Common myeloid progenitor, CD34-positive (primary cell): ENCODE measurements at regions not wholly inside any gene's neighbourhood (a gene's known extent, or its start where the extent isn't known, plus 50 kb on each side); places are given as distances from the start of the nearest gene placed in this dataset.
"Not testable (repeated sequence)": the region's sequence is repeated elsewhere in the genome, so short reads cannot be mapped to it uniquely, and the experiment has no call there.

Source experiments
- CTCF ChIA-PET: fragments of 350-600 bp; sonication (Branson Sonifier 250); formaldehyde crosslinking; loops from one replicate; lab custom pipeline; 2021; ENCODE audit warnings: antibody characterized with exemption; lab: Charles Lee
- POLR2A ChIA-PET: fragments of 350-600 bp; sonication (Branson Sonifier 250); formaldehyde crosslinking; loops from one replicate; lab custom pipeline; 2021; ENCODE audit warnings: antibody characterized with exemption; lab: Charles Lee
- DNase-seq, 3 donors: peaks; one replicate each; pipeline versions ENCODE4 v3.0.0 to v3.0.0-alpha.2; 2013
- H3K27ac ChIP-seq, 2 experiments: 1 replicate in 1 of 2; 2 replicates in 1 of 2; pipeline ENCODE4 v1.7.0; 2013; ENCODE audit warnings: inconsistent platforms in 2 of 2, low read length in 2 of 2, mild to moderate bottlenecking in 2 of 2, low read depth in 1 of 2, moderate library complexity in 1 of 2; ENCODE audit not compliant: severe bottlenecking in 2 of 2, insufficient read depth in 1 of 2, poor library complexity in 1 of 2
- H3K27me3 ChIP-seq, 5 experiments: replicated peaks in 2 of 5; 1 replicate in 3 of 5; 2 replicates in 2 of 5; pipeline versions ENCODE4 v1.6.1 to v1.7.0; 2013; ENCODE audit warnings: low read length in 4 of 5, mild to moderate bottlenecking in 2 of 5, moderate library complexity in 2 of 5, inconsistent platforms in 1 of 5; ENCODE audit not compliant: insufficient read depth in 5 of 5, control insufficient read depth in 4 of 5
- H3K36me3 ChIP-seq, 4 experiments: 1 replicate in 2 of 4; 2 replicates in 2 of 4; pipeline versions ENCODE4 v1.6.1 to v1.7.0; 2013; ENCODE audit warnings: low read length in 3 of 4, control low read depth in 1 of 4, mild to moderate bottlenecking in 1 of 4; ENCODE audit not compliant: control insufficient read depth in 4 of 4, insufficient read depth in 4 of 4
- H3K4me1 ChIP-seq, 4 experiments: 1 replicate in 3 of 4; 2 replicates in 1 of 4; pipeline versions ENCODE4 v1.6.1 to v1.7.1; 2013; ENCODE audit warnings: low read length in 3 of 4, mild to moderate bottlenecking in 3 of 4, control low read depth in 1 of 4, inconsistent platforms in 1 of 4, moderate library complexity in 1 of 4; ENCODE audit not compliant: control insufficient read depth in 4 of 4, insufficient read depth in 4 of 4; ENCODE audit errors: control extremely low read depth in 1 of 4
- H3K4me3 ChIP-seq, 7 experiments: 1 replicate in 4 of 7; 2 replicates in 3 of 7; pipeline versions ENCODE4 v1.5.1 to v1.7.0; 2013; ENCODE audit warnings: mild to moderate bottlenecking in 7 of 7, low read length in 6 of 7, moderate library complexity in 6 of 7, inconsistent platforms in 2 of 7, low read depth in 2 of 7, control low read depth in 1 of 7; ENCODE audit not compliant: insufficient read depth in 4 of 7, control insufficient read depth in 1 of 7; ENCODE audit errors: extremely low read depth in 1 of 7
- H3K9me3 ChIP-seq, 5 experiments: 1 replicate in 4 of 5; 2 replicates in 1 of 5; pipeline versions ENCODE4 v1.6.1 to v1.7.1; 2013; ENCODE audit warnings: low read length in 4 of 5, mild to moderate bottlenecking in 2 of 5, inconsistent platforms in 1 of 5, low read depth in 1 of 5, moderate library complexity in 1 of 5; ENCODE audit not compliant: control insufficient read depth in 4 of 5, insufficient read depth in 2 of 5; ENCODE audit errors: control extremely low read depth in 1 of 5
- WGBS: methylation state at CpG from one replicate; pipeline ENCODE4 v1.1.5; 2013; ENCODE audit not compliant: insufficient coverage; 5-methylcytosine and 5-hydroxymethylcytosine counted together

DNA sequence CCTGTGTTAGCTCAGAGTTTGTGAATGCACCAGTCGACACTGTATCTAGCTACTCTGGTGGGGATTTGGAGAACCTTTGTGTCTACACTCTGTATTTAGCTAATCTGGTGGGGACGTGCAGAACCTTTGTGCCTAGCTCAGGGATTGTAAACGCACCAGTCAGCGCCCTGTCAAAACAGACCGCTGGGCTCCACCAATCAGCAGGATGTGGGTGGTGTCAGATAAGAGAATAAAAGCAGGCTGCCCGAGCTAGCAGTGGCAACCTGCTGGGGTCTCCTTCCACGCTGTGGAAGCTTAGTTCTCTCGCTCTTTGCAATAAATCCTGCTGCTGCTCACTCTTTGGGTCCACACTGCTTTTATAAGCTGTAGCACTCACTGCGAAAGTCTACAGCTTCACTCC lies 324.2 kb downstream of the RAD51AP2 start:
- ChIA-PET POLR2A (no interaction called here), CTCF (no interaction called here)
- no peak overlapping the region for H3K4me3 ChIP-seq
- no peaks in the 10 kb centered on the region for H3K4me1 ChIP-seq
- 87% methylated on average over 7 of the region's 9 CpGs for WGBS
- H3K27ac ChIP-seq: no peak overlapping the region
- no peak for DNase-seq
- H3K36me3 ChIP-seq: no peaks in the 10 kb centered on the region
- peaks cover 0 to 3% (median 0%) of the 10 kb centered on the region in 5 experiments for H3K9me3 ChIP-seq
- no peaks in the 10 kb centered on the region for H3K27me3 ChIP-seq

DNA sequence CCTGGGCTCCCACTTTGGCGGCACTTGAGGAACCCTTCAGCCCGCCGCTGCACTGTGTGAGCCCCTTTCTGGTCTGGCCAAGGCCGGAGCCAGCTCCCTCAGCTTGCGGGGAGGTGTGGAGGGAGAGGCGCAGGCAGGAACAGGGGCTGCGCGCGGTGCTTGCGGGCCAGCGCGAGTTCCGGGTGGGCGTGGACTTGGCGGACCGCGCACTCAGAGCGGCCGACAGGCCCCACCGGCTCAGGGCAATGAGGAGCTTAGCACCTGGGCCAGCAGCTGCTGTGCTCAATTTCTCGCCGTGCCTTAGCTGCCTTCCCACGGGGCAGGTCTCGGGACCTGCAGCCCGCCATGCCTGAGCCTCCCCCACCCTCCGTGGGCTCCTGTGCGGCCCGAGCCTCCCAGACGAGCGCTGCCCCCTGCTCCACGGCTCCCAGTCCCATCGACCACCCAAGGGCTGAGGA lies 324.8 kb downstream of the RAD51AP2 start:
- POLR2A ChIA-PET, H3K36me3 ChIP-seq, H3K27me3 ChIP-seq, DNase-seq, H3K9me3 ChIP-seq, CTCF ChIA-PET, H3K4me1 ChIP-seq, H3K4me3 ChIP-seq, H3K27ac ChIP-seq: not testable (repeated sequence)
- 100% methylated on average over 28 of the region's 32 CpGs for WGBS

GRCh38 chr2:17191223-17191622 lies 327.0 kb downstream of the RAD51AP2 start:
- ChIA-PET POLR2A (no interaction called here), CTCF (interaction anchor here (0.5 to 0.6 kb wide), 2 partner anchors 11 to 934 kb away, joined by 3 read pairs; no protein-coding TSS in a partner anchor)
- H3K4me3 ChIP-seq: no peak overlapping the region

DNA sequence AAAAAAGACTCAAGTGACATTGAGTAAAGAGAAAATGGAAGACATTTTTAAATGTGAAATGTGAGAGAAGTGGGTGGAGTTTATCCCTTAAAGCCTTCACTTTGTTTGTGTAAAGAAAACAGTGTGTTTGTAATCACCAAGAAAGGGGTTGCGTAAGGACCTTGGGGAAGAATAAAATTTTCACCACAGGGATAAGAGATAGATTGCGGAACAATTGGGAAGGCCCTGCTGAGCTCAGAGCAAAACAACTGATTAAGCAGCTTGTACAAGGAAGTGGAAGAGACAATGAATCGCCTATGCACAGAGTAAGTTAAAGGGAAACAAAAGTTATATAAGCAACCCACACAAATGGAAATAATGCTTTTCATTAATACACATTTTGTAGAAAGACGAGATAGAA lies 327.7 kb downstream of the RAD51AP2 start:
- H3K4me3 ChIP-seq: no peak overlapping the region
- WGBS: 100% methylated on average over 2 of the region's 4 CpGs
- no peaks in the 10 kb centered on the region for H3K27me3 ChIP-seq
- no peak overlapping the region for H3K27ac ChIP-seq
- H3K4me1 ChIP-seq: no peaks in the 10 kb centered on the region
- peaks cover 0 to 3% (median 0%) of the 10 kb centered on the region in 5 experiments for H3K9me3 ChIP-seq
- H3K36me3 ChIP-seq: no peaks in the 10 kb centered on the region
- CTCF ChIA-PET: no interaction called here
- DNase-seq: no peak
- POLR2A ChIA-PET: no interaction called here

More at GRCh38 chr2:17191223-17191622, 327.0 kb downstream of the RAD51AP2 start:
- Histone ChIP-seq H3K9me3 (peaks cover 0 to 3% (median 0%) of the 10 kb centered on the region in 5 experiments), H3K27ac (no peak overlapping the region), H3K27me3 (no peaks in the 10 kb centered on the region), H3K36me3 (no peaks in the 10 kb centered on the region), H3K4me1 (no peaks in the 10 kb centered on the region)
- DNase-seq: peak in 2 of 3 donors; percentile 18 to 60
- 55% methylated on average over 4 of the region's 4 CpGs for WGBS

GRCh38 chr2:17188721-17189120 lies 329.5 kb downstream of the RAD51AP2 start:
- no peaks in the 10 kb centered on the region for H3K4me1 ChIP-seq
- H3K36me3 ChIP-seq: no peaks in the 10 kb centered on the region
- 100% methylated on average over 1 of the region's 1 CpG for WGBS
- ChIA-PET POLR2A (no interaction called here), CTCF (interaction anchor here (1.4 to 1.7 kb wide), 2 partner anchors 8 to 17 kb away, joined by 4 to 8 read pairs; no protein-coding TSS in a partner anchor)
- no peaks in the 10 kb centered on the region for H3K27me3 ChIP-seq
- peaks cover 0 to under 1% (median 0%) of the 10 kb centered on the region in 5 experiments for H3K9me3 ChIP-seq
- no peak for DNase-seq
- H3K4me3 ChIP-seq: no peak overlapping the region
- H3K27ac ChIP-seq: no peak overlapping the region

GRCh38 chr2:17184512-17184911 lies 333.7 kb downstream of the RAD51AP2 start:
- no peaks in the 10 kb centered on the region for H3K36me3 ChIP-seq
- H3K4me3 ChIP-seq: no peak overlapping the region
- no peaks in the 10 kb centered on the region for H3K4me1 ChIP-seq
- 100% methylated on average over 1 of the region's 2 CpGs for WGBS
- H3K9me3 ChIP-seq: no peaks in the 10 kb centered on the region
- no peak for DNase-seq
- ChIA-PET CTCF (interaction anchor here (0.9 to 1.6 kb wide), 2 partner anchors 8 to 15 kb away, joined by 3 to 4 read pairs; no protein-coding TSS in a partner anchor), POLR2A (no interaction called here)
- H3K27me3 ChIP-seq: no peaks in the 10 kb centered on the region
- no peak overlapping the region for H3K27ac ChIP-seq

- POLR2A ChIA-PET: no interaction called here
- CTCF ChIA-PET: interaction anchor here (0.9 kb wide), 1 partner anchor 10 kb away, joined by 3 read pairs; no protein-coding TSS in a partner anchor
- no peak for DNase-seq
- no peak overlapping the region for H3K4me3 ChIP-seq
- no peaks in the 10 kb centered on the region for H3K27me3 ChIP-seq
- H3K36me3 ChIP-seq: no peaks in the 10 kb centered on the region
- peaks cover 0 to 3% (median 0%) of the 10 kb centered on the region in 4 experiments for H3K4me1 ChIP-seq
- no peak overlapping the region for H3K27ac ChIP-seq
- no peaks in the 10 kb centered on the region for H3K9me3 ChIP-seq
These were observed 335.8 kb downstream of the RAD51AP2 start for GRCh38 chr2:17182399-17182798.
